PC-3 (cell line): ENCODE measurements at regions not wholly inside any gene's neighbourhood (a gene's known extent, or its start where the extent isn't known, plus 50 kb on each side); places are given as distances from the start of the nearest gene placed in this dataset.

ENCODE experiments used
- ATAC-seq: fragments of 200-7000 bp; cut with Tn5 transposase; 2 replicates; pipeline ENCODE4 v1.9.1; 2020; ENCODE audit warnings: mild to moderate bottlenecking, moderate library complexity
- BruUV-seq: library from RNA; stranded (reverse); fragments of 400-500 nt; replicated peaks from 2 replicates; lab custom pipeline; 2021; lab: Mats Ljungman, UMichigan
- CTCF ChIA-PET: fragments of 300-600 bp; sonication (Branson Sonifier 250); formaldehyde crosslinking; loops from one replicate; lab custom pipeline; 2022; ENCODE audit warnings: antibody characterized with exemption; lab: Charles Lee
- POLR2A ChIA-PET: fragments of 300-600 bp; sonication (Branson Sonifier 250); formaldehyde crosslinking; loops from one replicate; lab custom pipeline; 2022; ENCODE audit warnings: antibody characterized with exemption; ENCODE audit not compliant: unreplicated experiment; lab: Charles Lee
- DNase-seq: peaks from one replicate; pipeline ENCODE4 v3.0.0-alpha.2; 2015
- H2AFZ ChIP-seq: fragments of 300-600 bp; sonication (generic); 2 replicates; pipeline ENCODE4 v1.6.0; 2016; ENCODE audit warnings: antibody characterized with exemption, low read length
- H3F3A ChIP-seq: fragments of 300-600 bp; sonication (generic); one replicate; pipeline ENCODE4 v1.6.0; 2017; ENCODE audit warnings: antibody characterized with exemption, low read length, control low read depth, mild to moderate bottlenecking; ENCODE audit not compliant: unreplicated experiment
- H3K27ac ChIP-seq: fragments of 300-600 bp; sonication (generic); 2 replicates; pipeline ENCODE4 v1.5.1; 2016; ENCODE audit warnings: mild to moderate bottlenecking, low read length
- H3K27me3 ChIP-seq: fragments of 300-600 bp; sonication (generic); 2 replicates; pipeline ENCODE4 v1.6.1; 2016; ENCODE audit warnings: low read length, mixed read lengths
- H3K36me3 ChIP-seq: fragments of 300-600 bp; sonication (generic); 2 replicates; pipeline ENCODE4 v1.6.1; 2016; ENCODE audit warnings: low read depth, mixed run types, low read length, mixed read lengths
- H3K4me1 ChIP-seq: fragments of 300-600 bp; sonication (generic); 2 replicates; pipeline ENCODE4 v1.5.1; 2016; ENCODE audit warnings: low read length; ENCODE audit not compliant: insufficient read depth
- H3K4me2 ChIP-seq: fragments of 300-600 bp; sonication (generic); 2 replicates; pipeline ENCODE4 v1.6.0; 2016; ENCODE audit warnings: low read length
- H3K4me3 ChIP-seq: fragments of 300-600 bp; sonication (generic); 2 replicates; pipeline ENCODE4 v1.5.1; 2016; ENCODE audit warnings: mild to moderate bottlenecking, low read length, mixed read lengths
- H3K79me2 ChIP-seq: fragments of 300-600 bp; sonication (generic); 2 replicates; pipeline ENCODE4 v1.6.1; 2017; ENCODE audit warnings: low read length, mixed read lengths
- H3K9ac ChIP-seq: fragments of 300-600 bp; sonication (generic); 2 replicates; pipeline ENCODE4 v1.6.0; 2016; ENCODE audit warnings: mild to moderate bottlenecking, low read length
- H3K9me2 ChIP-seq: fragments of 300-600 bp; sonication (generic); replicated peaks from 2 replicates; pipeline ENCODE4 v1.6.1; 2016; ENCODE audit warnings: mixed run types, low read length, mixed read lengths
- H3K9me3 ChIP-seq: fragments of 300-600 bp; sonication (generic); 2 replicates; pipeline ENCODE4 v1.6.1; 2016; ENCODE audit warnings: low read length, mixed read lengths
- H4K20me1 ChIP-seq: fragments of 300-600 bp; sonication (generic); 2 replicates; pipeline ENCODE4 v1.6.1; 2016; ENCODE audit warnings: low read length, mixed read lengths
- EZH2 ChIP-seq: fragments of 300-600 bp; sonication (generic); IDR thresholded peaks from one replicate; pipeline ENCODE4 v1.6.1; 2017; ENCODE audit warnings: antibody characterized with exemption, mild to moderate bottlenecking, low read length; ENCODE audit not compliant: unreplicated experiment
- EZH2phosphoT487 ChIP-seq: fragments of 300-600 bp; sonication (generic); IDR thresholded peaks from 2 replicates; pipeline ENCODE4 v1.6.1; 2018; ENCODE audit warnings: mild to moderate bottlenecking, antibody characterized with exemption, low read length, borderline replicate concordance
- intact Hi-C: fragments of 100-400 bp; cut with micrococcal nuclease; formaldehyde crosslinking; loops from 2 replicates; pipeline ENCODE4 v1.9.0; 2023
- TF ChIP-seq, protein P1 (sequence below): fragments of 300-600 bp; sonication (generic); conservative IDR thresholded peaks from 2 replicates; pipeline ENCODE4 v1.5.1; 2017; ENCODE audit warnings: antibody characterized with exemption, low read depth, mild to moderate bottlenecking, low read length

DNA sequence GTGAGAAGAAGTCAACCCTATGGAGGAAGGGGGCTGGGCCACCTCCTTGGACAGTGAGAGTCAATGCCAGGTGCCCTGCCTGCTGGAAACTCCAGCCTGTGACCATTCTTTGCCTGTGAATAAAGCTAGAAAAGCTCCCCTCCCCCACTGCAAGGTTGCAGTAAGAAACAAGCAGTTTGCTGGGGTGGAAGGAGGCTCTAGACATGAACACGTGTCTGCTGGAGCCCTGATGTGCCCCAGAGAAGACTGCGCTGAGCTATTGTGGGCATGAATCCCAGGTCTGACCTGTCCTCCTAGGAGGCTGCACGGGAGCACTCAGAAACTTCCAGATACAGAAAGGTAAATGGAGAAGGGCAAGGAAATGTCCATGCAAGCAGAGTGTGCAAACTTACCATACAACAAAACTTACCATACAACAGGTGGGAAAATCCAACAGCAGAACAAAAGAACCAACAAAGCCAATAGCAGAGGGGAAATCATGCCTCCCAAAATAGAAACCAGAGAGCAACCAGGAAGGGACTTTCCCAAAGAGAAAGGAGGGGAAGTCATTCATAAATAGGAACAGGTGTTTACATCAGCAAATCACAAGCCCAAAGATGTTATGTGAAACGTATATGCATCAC lies 278.7 kb downstream of the BCL2 start:
- ATAC-seq, result no peak
- intact Hi-C loops, result no loop called here
- H3K9me2 ChIP-seq, result no peaks in the 10 kb centered on the region
- no peaks in the 10 kb centered on the region for H3K9me3 ChIP-seq
- H3K27ac ChIP-seq, result no peak overlapping the region
- no peak overlapping the region for H3K4me3 ChIP-seq
- no TSS peak for BruUV-seq
- no peak overlapping the region for H2AFZ ChIP-seq
- no peak for DNase-seq
- H3F3A ChIP-seq, result no peaks in the 10 kb centered on the region
- H3K4me1 ChIP-seq, result no peaks in the 10 kb centered on the region; the same call in 1 of the 2 replicates
- H4K20me1 ChIP-seq, result no peaks in the 10 kb centered on the region
- H3K4me2 ChIP-seq, result no peak overlapping the region
- H3K79me2 ChIP-seq, result no peaks in the 10 kb centered on the region
- no peak for TF ChIP-seq EZH2phosphoT487
- TF ChIP-seq EZH2, result no peak
- TF ChIP-seq, protein P1, sequence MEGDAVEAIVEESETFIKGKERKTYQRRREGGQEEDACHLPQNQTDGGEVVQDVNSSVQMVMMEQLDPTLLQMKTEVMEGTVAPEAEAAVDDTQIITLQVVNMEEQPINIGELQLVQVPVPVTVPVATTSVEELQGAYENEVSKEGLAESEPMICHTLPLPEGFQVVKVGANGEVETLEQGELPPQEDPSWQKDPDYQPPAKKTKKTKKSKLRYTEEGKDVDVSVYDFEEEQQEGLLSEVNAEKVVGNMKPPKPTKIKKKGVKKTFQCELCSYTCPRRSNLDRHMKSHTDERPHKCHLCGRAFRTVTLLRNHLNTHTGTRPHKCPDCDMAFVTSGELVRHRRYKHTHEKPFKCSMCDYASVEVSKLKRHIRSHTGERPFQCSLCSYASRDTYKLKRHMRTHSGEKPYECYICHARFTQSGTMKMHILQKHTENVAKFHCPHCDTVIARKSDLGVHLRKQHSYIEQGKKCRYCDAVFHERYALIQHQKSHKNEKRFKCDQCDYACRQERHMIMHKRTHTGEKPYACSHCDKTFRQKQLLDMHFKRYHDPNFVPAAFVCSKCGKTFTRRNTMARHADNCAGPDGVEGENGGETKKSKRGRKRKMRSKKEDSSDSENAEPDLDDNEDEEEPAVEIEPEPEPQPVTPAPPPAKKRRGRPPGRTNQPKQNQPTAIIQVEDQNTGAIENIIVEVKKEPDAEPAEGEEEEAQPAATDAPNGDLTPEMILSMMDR, result no peak
- ChIA-PET POLR2A (no interaction called here), CTCF (no interaction called here)
- no peak overlapping the region for H3K9ac ChIP-seq
- H3K27me3 ChIP-seq, result peaks cover 40% of the 10 kb centered on the region
- H3K36me3 ChIP-seq, result no peaks in the 10 kb centered on the region

DNA sequence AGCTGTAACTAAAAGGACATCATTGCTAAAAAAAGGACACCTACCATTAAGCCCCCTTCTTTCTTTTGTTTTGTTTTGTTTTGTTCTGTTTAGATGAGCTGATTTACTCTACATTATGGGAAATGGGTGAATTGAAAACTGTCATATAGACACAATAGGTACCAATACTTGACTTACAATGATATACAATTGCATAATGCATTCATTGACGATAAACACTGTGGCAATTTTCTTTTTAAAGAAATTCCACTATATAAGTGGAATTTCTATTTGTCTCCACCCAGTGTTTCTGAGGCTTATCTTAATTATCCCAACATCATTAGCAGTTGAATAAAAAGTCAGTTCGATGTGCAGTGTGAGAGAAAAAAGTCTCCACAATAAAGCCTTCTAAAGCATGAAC lies 282.1 kb downstream of the BCL2 start:
- POLR2A ChIA-PET, result no interaction called here
- Histone ChIP-seq H2AFZ (no peak overlapping the region), H3K4me1 (no peaks in the 10 kb centered on the region), H3K9me2 (no peaks in the 10 kb centered on the region), H3K9ac (no peak overlapping the region), H3K79me2 (no peaks in the 10 kb centered on the region), H3F3A (no peaks in the 10 kb centered on the region), H3K9me3 (no peaks in the 10 kb centered on the region), H4K20me1 (no peaks in the 10 kb centered on the region), H3K27me3 (peaks cover 28% of the 10 kb centered on the region), H3K4me2 (no peak overlapping the region), H3K27ac (no peak overlapping the region), H3K4me3 (no peak overlapping the region), H3K36me3 (no peaks in the 10 kb centered on the region)
- TF ChIP-seq EZH2phosphoT487 (no peak), EZH2 (no peak)
- TF ChIP-seq, protein P1, result no peak
- CTCF ChIA-PET, result no interaction called here
- BruUV-seq, result no TSS peak
- intact Hi-C loops, result no loop called here
- DNase-seq (no peak), ATAC-seq (no peak)

DNA sequence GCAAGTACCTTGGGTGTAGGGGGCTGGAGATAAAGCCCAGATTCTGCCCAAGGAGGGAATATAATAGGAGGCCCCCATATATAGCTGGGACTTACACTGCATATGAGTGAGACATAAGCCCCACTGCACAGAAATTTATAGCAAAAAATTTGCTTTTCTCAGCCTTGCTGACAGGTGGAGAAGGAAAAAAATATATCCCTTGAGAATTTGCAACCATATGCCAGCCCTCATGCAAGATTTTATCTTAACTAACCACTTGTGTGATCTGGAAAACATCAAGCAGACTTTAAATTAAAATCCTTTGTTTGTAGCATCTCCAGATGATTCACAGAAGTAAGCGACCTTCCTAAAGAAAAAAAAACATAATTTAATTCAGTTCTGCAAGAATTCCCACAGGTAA lies 288.2 kb downstream of the BCL2 start:
- Histone ChIP-seq H3F3A (no peaks in the 10 kb centered on the region), H3K9ac (no peak overlapping the region), H2AFZ (no peak overlapping the region), H3K9me2 (no peaks in the 10 kb centered on the region), H4K20me1 (no peaks in the 10 kb centered on the region), H3K9me3 (no peaks in the 10 kb centered on the region), H3K27me3 (0 out of 2 replicates have a peak, but pooled peaks cover 12% of the 10 kb centered on the region), H3K79me2 (no peaks in the 10 kb centered on the region), H3K4me2 (no peak overlapping the region), H3K36me3 (no peaks in the 10 kb centered on the region), H3K27ac (no peak overlapping the region), H3K4me1 (no peaks in the 10 kb centered on the region), H3K4me3 (no peak overlapping the region)
- no peak for DNase-seq
- intact Hi-C loops, result no loop called here
- ChIA-PET CTCF (no interaction called here), POLR2A (no interaction called here)
- TF ChIP-seq EZH2, result no peak
- no TSS peak for BruUV-seq
- no peak for ATAC-seq
